Right lung (tissue), 2 donors: ENCODE measurements at regions not wholly inside any gene's neighbourhood (a gene's known extent, or its start where the extent isn't known, plus 50 kb on each side); places are given as distances from the start of the nearest gene placed in this dataset.
"Not testable (repeated sequence)": the region's sequence is repeated elsewhere in the genome, so short reads cannot be mapped to it uniquely, and the experiment has no call there.

Experiments used
- DNase-seq, 2 donors: peaks; one replicate each; pipeline ENCODE4 v3.0.0-alpha.2; 2013

DNA sequence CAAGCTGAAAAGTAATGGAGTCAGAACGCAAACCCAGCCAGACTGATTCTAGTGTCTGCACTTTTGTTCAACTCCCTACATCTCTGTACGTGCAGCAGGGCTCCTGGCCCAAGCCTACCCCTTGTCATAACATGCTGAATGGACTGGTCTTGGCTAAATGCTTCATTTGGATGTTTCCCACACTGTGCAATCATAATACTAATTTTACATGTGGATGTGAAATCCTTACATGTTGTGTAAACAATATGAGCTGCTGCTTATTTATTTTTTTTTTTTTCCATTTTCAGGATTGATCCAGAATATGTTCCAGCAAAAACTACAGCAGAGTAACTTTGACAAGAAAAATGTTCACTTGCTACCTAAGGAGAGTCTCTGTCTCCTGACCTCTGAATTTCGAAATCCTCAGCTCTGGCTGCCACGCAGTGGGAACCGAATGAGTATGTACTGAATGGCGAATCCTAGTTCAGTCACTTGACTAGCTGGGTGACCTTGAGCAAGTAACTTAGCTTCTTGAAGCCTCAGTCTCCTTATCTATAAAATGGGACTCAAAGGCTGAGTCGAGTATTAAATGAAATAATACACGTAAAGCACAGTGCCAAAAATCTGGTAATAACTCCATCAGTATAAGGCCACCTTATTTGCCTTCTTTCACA lies 133.4 kb downstream of the EHF start:
- peak; percentile 23 to 30 for DNase-seq

DNA sequence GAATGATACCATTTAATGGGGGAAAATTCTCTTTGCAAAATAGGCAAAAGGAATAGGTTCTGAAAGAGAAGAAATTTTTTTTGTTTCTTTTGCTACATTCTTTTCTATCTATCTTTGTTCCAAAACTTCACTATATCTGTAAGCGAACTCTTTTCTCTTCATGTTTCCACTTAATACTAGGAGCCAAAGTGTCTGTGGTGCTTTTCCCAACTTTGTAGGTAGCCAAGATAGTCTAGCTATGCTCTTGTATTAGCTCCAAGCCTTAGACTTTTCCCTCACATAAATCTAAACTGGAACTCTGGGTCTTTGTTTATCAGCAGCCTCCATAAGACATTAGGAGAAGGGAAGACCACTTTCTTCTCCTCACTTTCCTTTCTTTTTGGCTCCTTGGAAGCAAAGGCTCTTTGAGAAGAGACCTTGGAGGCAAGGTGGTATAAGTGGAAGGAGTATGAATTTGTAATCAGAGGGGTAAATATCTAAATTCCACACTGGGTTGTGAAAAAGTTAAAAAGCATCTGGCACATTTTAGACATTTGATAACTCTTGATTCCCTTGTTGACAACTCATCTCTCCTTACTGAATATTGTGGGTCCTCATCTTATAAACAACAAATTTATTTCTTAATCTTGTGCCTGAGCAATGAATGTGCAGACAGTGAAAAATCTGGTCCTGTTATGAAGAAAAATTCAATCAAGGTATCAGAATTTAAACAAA lies 130.0 kb downstream of the EHF start:
- DNase-seq = no peak

DNA sequence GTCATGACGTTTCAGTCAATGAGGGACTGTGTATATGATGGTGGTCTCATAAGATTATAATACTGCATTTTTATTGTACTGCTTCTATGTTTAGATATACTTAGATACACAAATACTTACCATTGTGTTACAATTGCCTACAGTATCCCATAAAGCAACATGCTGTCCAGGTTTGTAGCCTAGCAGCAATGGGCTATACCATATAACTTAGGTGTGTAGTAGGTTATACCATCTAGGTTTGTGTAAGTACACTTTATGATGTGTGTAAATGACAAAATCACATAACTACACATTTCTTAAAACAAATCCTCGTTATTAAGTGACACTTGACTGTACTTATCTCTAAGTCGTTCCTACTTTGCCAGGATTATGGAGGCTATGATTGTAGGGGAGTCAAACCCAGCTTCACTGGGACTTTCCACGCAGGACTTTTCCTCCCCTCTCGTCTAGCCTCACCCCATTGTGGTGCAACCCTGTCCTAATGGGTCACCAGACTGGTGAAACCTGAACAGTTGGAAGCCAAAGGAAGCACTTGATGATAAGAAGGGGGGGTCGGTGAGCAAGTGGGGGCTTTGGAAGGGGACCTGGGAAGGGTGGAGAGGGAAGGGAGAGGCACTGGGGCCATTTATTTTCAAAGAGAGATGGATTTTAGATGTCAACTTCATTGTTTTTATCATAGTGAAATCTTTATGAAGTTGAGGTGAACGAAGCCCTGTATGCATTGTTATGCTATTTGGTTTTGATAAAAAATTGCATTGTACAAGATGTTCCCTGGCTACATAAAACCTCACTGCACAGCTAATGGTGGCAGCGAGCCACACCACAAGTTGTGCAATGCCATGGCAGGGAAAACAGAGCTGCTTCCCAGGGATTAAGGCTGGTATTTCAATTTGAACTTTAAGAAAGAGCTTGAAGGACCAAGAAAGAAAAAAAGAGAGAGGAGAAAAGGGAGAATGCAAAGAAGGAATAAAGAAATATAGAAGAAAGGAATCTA lies 129.1 kb downstream of the EHF start:
- DNase-seq = peak; percentile 48

DNA sequence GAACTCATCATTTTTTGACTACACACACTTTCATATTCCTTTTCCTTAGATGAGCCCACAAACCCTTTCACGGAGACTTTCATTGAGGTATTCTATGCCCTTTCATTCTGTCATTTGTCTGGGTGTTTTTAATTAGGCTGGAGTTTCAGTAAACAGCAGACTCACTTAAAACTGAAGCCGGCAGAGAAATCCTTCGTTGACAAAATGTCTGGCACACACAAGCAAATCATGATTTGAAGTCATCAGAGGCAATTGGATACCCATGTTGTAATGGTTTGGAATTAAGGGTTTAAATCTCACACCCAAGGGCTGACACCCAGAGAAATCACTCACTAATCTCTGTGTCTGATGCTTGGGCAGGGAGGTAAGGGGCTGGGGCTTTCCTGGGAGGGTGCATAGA lies 127.1 kb downstream of the EHF start:
- no peak for DNase-seq

DNA sequence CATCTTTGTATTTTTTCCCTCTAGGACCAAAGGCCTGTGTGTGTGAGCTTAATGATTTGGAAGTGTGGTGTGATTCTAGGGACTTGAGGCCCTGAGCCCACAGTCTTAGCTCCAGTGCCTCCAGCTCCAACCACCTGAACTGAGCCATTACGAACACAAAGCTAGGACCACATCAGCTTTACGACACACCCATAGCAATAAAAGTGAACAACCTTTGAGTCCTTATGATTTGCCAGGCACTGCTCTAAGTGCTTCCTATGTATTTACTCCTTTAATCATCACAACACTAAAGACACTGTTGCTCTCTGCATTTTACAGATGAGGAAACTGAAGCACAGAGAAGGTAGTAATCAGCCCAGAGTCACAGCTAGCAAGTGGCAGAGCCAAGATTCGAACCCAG lies 126.4 kb downstream of the EHF start:
- DNase-seq = no peak

DNA sequence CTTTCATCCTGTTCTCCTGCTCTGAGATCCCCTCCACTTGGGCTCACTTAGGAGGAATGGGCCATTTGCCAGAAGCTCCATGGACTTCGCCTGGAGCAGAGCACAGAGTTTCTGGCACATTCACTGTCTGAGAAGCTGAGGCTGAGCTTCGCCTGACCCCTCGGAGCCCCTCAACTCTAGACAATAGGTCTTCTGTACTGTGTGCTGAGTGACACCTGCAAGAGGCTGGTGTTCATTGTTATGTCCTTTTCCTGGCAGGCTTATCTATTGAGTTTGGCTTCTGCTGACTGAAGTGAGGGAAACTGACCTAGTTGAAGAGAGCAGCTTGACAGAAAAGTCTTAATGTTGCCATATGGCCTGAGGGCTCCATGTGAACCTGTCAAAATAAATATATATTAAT lies 124.3 kb downstream of the EHF start:
- DNase-seq = no peak

DNA sequence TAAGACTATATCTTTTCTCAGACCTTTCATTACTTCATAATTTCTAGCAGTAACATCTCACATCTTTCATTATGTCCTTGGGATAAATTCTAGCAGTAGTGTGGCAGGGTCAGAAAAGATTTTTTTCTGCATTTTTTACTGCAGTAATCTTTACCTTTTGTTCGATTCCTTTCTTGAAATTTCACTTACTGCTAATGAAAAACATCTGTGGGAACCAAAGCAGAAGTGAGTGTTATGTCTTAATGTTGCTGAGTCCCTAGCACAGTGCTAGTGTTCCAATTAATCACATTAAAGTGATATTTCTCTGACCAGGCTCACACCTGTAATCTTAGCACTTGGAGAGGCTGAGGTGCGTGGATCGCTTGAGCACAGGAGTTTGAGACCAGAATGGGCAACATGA lies 123.6 kb downstream of the EHF start:
- DNase-seq = no peak

DNA sequence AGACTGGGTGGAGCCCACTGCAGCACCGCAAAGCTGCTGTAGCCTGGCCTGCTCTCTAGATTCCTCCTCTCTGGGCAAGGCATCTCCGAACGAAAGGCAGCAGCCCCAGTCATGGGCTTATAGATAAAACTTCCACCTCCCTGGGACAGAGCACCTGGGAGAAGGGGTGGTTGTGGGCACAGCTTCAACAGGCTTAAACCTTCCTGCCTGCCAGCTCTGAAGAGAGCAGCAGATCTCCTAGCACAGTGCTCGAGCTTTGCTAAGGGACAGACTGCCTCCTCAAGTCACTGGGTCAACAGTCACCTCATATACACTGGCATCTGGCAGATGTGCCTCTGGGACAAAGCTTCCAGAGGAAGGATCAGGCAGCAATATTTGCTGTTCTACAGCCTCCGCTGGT lies 117.3 kb downstream of the EHF start:
- no peak for DNase-seq

DNA sequence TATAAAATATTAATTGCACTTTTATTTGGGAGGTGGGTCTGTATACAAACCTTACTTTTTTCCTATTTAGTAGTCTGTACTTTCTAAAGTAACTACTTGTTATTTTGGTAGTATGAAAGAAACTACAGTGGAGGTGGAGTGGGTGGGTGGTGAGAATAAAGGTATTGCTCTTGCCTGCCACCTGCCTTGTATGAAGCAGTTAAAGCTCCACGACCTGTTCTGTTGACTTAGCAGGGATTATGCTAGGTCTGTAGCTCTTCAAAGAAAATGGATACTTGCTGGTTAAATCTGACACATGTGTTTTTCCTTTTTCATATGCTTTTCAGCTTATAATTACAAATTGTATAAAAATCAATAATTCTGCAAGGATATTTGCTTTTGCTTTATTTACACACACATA lies 111.9 kb downstream of the EHF start:
- DNase-seq = no peak

DNA sequence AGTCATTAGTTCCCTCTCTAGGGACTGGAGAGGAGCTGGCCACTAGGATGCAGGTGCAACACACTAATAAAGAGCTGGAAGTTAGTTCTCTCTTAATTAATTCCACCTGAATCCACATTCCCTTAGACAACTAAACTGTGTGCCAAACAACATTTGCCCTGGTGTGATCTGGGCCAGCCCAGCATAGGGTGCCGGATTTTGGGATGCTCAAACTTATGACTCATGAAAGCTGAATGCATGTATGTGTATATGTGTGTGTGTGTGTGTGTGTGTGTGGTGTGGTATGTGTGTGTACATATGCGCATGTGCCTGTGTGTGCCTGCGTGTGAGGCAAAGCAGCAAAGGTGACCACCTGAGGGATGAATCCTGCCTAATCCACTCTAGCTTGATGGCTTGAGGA lies 110.7 kb downstream of the EHF start:
- no peak for DNase-seq

DNA sequence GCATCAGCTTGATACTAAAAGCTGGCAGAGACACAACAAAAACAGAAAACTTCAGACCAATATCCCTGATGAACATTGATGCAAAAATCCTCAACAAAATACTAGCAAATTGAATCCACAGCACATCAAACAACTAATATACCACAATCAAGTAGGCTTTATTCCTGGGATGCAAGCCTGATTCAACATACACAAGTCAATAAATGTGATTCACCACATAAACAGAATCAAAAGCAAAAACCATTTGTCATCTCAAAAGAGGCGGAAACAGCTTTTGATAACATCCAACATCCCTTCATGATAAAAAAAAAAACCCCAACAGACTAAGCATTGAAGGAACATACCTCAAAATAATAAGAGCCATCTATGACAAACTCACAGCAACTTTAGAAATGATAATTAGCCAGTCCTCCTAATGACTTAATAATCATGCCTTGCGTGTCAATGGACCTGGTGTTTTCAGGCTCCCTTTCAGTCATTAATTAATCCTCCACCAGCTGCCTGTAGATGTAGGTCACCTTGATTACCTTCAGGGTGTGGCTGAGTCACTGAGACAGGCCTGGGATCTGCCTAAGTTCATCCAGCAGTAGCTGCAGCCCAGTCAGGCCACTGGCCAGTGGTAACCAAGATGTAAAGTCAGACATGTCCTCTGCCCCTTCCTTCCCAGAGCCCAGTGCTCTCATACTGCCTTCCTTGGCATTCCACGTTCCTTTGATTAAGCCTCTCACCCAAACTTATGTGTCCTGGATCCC lies 109.8 kb downstream of the EHF start:
- no peak for DNase-seq

DNA sequence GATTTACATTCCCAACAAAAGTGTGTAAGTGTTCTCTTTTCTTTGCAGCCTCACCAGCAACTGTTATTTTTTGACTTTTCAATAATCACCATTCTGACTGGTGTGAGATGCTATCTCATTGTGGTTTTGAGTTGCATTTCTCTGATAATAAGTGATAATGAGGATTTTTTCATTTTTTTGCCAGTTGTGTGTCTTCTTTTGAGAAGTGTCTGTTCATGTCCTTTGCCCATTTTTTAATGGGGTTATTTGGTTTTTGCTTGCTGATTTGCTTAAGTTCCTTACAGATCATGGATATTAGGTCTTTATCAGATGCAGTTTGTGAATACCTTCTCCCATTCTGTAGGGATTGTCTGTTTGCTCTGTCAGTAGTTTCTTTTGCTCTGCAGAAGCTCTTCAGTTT lies 107.7 kb downstream of the EHF start:
- DNase-seq = no peak

DNA sequence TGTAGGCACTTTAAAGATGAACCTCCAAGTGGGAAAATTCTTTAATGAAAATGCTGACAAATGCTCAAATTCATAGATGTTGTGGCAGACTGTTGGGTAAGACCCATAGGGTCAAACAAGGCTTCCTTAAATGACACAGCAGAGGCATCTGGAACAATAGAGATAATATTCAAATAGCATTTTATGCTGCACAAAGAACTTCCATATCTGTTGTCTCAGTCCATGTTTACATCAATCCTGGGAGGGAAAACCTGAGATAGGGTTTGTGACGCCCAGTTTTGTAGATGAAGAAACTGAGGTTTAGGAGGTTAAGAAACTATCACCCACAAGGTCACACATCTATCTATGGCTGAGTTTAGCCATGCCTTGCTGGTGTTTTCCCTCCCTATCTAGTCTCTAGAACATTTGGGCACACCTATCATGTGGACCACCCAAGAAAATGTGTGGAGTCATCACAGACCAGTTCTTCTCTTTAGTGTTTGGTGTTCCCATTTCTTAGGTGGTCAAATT lies 106.4 kb downstream of the EHF start:
- no peak for DNase-seq

DNA sequence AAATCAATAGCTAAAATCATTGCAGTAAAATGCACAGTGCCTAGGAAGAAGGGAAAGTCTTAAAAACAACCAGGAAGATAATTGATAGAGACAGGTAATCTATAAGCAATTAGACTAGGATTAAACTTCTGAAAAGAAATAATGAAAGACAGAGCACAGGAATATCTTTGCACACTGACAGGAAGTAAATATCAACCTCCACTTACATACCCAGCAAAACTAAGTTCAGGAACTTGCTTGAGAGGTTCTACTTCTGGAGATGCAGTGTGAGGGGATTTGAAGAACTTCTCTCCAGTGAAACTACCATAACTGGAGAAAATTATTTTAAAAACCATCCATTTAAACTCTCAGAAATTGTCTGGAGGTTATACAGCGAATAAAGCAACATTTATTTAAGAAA lies 104.1 kb downstream of the EHF start:
- no peak for DNase-seq

DNA sequence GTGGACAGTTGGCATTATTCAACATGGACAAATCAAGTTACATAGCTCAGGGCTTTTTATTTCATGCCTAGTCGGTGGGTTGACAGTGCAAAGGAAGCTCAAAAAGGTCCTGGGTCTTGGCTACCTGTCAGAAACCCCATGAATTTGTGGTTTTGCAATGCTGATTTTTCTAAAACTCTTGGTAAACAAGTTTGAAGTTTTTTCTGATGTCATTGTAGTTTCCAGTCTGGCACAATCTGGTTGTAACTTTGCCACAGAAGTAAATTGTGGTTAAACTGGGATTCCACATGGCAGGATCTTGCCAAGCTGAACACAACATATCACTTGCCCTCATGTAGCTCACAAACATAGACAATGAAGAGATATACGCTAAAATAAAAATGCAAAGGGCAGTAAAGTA lies 100.8 kb downstream of the EHF start:
- no peak for DNase-seq

DNA sequence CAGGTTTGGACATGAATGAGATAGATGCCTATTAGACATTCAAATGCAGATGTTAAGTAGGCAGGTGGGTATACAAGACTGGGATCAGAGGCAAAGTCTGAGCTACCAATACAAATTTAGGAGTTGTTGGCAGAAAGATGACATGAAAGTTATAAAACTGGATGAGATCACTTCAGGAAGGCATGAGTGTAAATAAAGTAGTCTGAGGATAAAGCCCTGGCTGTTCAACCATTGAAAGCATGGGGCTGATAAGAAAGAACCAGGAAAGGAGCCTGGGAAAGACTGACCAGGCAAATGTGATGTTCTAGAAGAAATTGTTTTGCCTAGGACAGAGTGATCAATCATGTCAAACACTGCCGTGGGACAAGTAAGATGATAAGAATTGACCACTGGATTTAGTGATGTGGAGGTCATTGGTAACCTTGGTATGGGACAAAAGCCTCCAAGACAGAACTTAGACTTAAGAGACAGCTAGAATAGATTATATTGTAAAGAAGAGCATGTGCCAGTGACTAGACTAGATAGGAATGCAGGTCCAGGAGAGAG lies 98.5 kb downstream of the EHF start:
- DNase-seq = no peak

DNA sequence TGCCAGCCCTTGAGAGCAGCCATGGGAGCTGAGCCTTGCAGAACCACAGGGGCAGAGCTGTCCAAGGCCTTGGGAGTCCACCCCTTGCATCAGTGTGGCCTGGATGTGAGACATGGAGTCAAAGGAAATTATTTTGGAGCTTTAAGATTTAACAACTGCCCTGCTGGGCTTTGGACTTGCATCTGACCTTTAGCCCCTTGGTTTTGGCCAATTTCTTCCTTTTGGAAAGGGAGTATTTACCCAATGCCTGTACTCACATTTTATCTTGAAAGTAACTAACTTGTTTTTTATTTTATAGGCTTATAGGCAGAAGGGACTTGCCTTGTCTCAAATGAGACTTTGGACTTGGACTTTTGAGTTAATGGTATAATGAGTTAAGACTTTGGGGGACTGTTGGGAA lies 92.7 kb downstream of the EHF start:
- not testable (repeated sequence) for DNase-seq
